NCI-H1436 treated with DMSO at 0.1 percent for 48 hours (cell line): ENCODE measurements at regions not wholly inside any gene's neighbourhood (a gene's known extent, or its start where the extent isn't known, plus 50 kb on each side); places are given as distances from the start of the nearest gene placed in this dataset.
"Not testable (repeated sequence)": the region's sequence is repeated elsewhere in the genome, so short reads cannot be mapped to it uniquely, and the experiment has no call there.

ENCODE experiments used
- DNase-seq: peaks from one replicate; lab custom pipeline; 2025; lab: John Stamatoyannopoulos, UW

DNA sequence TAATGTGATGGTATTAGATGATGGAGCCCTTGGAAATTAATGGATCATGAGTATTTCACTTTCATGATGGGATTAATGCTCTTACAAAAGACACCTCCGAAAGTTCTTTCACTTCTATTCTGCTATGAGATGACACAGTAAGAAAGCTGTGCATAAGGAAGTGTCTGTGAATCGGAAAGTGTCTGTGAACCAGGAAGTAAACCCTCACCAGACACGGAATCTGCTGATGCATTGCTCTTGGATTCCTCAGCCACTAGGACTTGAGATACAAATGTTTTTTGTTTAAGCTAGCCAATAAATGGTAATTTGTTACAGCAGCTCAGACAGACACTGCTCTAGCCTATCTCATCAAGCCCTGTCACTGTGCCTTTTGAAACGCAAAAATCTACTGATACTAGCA, 440.4 kb upstream of the PRR20A start:
- no peak for DNase-seq

DNA sequence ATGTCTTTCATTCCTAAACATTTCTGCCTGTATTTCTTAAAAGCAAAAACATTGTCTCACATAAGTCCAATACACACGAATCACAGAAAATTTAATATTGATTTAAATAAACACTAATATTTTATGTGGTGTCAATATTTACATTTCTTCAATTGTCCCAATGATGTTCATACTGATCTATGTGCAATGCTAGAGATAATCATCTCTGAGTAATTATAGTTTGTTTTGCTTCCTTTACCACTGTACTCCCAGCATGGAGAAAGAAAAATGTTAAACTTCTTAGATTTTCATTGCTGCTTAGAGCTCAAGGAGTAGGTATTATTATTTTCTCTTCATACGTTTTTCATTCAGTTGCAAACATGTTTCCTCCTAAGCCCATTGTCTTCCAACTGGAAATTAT, 434.2 kb upstream of the PRR20A start:
- DNase-seq, result no peak

DNA sequence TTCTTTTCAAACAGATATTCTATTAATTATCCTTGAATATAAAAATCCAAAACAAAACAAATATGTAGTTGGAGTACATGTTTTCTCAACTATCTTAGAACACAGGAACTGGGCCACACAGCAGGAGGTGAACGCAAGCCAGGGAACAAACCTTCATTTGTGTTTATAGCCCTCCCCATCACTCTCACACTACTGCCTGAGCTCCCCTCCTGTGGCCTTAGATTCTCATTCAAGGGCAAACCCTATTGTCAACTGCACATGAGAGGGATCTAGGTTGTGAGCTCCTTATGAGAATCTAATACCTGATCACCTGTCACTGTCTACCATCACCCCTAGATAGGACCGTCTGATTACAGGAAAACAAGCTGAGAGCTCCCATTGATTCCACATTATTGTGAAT, 427.1 kb upstream of the PRR20A start:
- no peak for DNase-seq

DNA sequence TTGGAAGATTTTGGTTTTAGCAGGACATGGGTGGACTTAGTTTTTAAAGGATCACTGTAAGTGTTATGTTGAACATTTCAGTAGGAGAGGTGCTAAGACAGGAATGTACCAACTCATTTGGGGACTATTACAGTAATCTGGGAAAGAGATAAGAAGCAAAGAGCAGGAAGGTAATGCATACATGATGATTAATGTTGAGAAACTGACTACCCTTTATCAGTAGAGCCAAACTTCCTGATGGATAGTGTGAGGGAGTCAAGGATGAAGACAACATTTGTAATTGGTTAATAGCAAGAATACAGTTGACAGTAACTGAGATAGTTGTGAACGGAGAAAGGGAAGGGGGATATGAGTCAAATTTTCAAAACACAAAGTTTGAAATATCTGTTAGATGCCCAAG, 421.9 kb upstream of the PRR20A start:
- no peak for DNase-seq

DNA sequence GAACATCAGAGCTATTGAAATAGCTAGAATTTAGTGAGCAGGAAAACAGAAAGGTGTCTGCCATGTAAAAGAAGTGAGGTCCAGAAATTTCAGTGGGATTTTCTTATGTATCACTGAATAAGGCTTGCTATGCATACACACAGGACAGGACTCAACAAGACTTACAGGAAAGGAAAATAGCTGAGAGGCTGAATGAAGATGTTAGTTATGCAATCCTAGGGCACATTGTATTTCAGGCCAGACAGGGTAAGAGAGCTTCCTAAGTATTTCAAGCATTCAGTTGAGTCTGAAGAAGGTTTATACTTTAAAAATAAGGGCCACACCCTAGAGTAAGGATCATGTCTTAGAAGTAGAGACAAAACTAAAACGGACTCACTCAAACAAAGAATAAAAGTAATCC, 419.9 kb upstream of the PRR20A start:
- DNase-seq, result no peak

DNA sequence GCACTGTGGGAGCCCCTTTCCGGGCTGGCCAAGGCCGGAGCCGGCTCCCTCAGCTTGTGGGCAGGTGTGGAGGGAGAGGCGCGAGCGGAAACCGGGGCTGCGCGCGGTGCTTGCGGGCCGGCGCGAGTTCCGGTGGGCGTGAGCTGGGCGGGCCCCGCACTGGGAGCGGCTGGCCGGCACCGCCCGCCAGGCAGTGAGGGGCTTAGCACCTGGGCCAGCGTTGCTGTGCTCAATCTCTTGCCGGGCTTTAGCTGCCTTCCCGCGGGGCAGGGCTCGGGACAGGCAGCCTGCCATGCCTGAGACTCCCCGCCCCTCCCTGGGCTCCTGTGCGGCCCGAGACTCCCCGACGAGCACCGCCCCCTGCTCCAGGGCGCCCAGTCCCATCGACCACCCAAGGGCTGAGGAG, 405.2 kb upstream of the PRR20A start:
- no peak for DNase-seq

DNA sequence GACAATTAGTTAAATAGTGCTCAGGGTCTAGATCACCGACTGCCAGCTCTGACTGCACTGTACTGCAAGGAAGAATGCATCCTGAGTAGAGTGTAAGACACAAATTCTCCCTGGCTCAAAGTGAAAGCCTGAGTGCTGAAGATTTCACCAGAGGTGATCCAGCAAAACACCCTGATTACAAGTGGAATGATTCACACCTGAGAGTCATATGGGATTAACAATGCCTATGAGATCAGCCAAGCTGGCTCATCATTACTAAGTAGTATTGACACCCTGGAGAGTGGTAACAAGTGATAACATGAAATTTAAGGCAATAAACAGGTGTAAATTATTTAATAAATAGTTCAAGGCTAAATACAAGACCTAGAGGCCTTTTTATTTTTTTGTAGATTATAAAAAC, 403.8 kb upstream of the PRR20A start:
- DNase-seq, result no peak

DNA sequence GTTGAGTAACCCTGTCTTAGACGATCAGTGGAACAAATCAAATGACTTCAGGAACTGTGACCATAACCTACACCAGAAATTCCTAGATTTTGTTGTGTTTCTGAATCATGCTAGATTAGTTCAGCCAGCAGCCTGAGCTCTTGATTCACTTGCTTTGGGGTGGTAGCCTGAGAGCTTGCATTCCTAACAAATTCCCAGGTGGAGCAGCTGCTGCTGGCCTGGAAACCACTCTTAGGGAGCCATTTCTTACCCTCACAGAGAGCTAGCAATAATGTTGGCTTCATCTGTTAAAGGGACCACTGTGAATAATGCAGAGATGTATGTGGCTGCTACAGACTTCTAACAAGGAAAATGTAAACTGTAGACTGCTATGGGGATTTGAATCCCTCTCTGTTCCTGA, 388.1 kb upstream of the PRR20A start:
- DNase-seq, result no peak

DNA sequence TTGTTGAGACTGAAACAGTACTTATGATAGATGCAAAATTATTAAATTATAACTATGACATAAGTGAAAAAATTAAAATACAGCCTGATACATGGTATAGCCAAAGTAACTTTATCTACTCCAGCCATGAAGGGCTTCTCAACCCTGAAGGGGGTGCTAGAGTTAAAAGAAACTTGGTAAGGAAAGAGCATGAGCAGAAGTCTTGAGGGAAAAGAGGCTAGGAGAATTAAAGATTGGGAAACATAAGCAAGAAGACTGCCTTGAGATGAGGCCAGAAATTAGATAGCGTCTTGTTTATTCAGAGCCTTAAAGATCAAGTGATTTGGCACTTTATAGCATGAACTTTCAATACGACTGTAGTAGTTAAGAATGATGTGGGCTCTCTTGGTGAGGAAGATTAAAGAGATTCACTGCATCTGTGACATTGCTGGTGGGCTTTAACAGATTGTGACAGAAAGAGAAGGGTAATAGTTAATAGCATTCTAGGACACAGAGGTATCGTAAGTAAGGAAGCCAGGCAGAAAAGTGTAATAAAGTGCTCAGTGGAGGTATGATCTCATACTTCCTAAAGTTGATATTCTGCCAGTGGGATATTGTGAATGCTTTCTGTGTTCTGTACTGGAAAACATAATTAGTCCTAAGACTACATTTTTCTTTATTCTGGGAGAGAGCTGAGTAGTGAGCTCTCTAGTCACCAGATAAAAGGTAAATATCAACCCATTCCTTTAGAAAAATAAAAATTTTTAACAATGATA, 385.4 kb upstream of the PRR20A start:
- no peak for DNase-seq

DNA sequence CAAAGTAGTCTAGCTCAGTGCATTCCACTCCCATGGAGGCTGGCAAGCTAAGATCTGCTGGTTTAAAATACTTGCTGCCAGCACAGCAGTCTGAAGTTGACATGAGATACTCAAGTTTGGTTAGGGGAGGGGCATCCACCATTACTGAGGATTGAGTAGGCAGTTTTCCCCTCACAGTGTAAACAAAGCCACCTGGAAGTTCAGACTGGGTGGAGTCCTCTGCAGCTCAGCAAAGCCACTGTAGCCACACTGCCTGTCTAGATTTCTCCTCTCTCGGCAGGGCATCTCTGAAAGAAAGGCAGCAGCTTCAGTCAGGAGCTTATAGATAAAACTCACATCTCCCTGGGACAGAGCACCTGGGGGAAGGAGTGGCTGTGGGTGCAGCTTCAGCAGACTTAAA, 377.4 kb upstream of the PRR20A start:
- DNase-seq, result not testable (repeated sequence)

DNA sequence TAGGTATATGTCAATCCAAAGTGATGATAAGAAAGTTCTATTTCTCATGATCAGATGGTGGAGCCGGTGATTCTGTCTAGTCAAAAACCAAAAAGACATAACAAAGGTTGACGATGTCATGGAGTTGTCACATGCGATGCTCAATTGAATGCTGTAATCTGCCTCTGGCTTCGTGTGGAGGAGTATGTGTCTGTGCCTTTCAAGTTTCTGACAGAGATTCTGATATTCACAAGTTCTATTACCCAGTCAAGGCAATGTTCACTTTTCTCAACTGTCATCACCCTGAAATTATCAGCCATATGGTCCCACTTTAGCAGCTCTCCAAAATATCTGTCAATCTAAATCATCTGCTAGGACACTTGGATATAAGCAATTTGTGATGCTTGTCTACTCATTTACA, 367.6 kb upstream of the PRR20A start:
- no peak for DNase-seq

DNA sequence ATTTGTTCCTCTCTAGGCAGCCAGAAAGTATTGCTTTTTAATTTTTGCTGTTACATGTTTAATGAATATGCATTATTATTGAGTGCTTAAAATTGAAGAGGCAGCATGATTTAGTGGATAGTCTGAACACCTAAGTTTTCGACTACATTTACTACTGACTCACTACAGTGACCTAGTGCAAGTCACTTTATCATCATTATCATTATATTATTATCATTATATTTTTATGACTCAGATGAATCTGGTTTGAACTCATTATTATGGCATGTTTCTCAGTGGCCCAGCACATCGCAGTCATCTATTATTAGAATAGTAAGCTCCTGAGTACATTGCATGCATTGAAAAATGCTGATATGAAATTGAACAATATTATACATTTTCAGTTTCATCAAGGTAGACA, 351.2 kb upstream of the PRR20A start:
- no peak for DNase-seq

DNA sequence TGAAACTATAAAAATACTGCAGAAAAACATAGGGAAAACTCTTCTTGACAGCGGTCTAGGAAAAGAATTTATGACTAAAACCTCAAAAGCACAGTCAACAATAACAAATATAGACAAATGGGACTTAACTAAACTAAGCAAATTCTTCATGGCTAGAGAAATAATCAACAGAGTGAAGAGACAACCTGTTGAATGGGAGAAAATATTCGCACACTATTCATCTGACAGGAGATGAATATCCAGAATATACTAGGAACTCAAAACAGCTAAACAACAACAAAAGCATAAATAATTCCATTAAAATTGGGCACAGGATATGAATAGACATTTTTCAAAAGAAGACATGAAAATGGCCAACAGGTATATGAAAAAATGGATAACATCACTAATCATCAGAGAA, 303.6 kb upstream of the PRR20A start:
- no peak for DNase-seq

DNA sequence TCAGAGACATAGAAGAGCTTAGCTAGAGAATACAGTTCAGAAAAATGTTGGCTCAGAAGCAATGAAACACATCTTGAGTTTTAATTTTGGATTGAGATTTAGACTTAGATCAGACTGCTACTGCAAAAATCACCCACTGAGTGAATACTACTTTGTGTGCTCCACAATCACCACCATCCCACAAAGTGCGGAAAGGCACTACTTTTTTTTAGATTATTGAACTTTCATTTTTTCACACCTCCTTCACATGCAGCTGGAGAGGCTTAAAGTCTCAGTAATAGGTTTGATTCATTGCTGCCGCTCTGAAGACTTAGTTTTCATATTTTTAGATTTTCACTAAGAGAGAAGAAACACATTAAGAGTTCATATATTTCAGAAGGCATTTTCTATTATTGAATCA, 289.9 kb upstream of the PRR20A start:
- no peak for DNase-seq

DNA sequence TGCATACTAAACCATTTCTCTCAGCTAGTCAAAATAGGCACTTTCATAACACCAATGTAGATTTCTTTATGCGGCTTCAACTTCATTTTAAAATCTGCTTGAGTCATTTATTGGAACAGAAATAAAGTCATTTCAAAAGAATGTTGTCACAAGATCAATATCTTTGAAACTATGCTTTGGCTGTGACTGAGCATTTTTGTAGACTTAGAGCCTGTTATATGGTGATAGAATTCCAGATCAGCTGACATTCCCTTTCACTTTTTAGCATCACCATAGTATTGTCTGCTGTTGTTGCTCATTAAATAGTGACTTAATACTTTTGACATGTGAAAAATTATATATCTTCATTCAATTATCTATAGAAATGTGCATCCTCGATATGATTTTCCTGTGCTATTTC, 279.2 kb upstream of the PRR20A start:
- no peak for DNase-seq

DNA sequence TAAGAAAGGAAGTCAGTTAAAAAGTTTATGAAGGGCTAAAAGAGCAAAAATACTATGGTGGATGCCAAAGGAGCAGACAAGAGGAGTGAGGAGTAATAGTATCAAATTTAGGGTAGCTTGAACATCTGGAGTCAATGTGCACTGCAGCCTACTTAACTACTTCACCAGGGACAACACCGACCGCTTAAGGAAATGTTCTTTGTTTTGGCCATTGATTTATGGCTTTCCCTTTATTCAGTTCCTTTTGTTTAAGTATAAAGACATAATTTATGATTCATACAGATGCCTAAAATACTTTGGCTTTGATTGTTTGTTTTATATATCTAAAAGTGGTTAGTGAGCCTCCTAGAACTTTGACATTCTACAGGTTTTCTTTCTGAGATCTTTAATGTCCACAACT, 276.3 kb upstream of the PRR20A start:
- DNase-seq, result no peak

DNA sequence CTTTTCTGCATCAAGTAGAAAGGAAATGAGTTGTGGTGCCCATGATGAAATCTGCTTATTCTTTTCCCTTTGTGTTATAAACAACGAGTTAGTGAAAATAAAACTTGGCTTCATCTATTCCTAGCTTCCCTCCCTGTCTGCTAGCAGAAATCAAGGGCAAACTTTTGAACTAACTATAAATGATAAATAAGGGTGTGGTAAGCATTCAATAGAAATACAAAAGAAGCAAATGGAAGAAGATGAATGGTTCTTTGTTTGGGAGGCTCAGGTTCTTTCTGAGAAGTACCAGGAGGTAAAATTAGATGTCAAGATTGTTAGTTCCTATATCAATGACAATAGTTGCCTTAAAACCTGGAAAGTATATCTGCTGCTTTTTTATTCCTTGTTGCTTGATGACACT, 275.3 kb upstream of the PRR20A start:
- no peak for DNase-seq

DNA sequence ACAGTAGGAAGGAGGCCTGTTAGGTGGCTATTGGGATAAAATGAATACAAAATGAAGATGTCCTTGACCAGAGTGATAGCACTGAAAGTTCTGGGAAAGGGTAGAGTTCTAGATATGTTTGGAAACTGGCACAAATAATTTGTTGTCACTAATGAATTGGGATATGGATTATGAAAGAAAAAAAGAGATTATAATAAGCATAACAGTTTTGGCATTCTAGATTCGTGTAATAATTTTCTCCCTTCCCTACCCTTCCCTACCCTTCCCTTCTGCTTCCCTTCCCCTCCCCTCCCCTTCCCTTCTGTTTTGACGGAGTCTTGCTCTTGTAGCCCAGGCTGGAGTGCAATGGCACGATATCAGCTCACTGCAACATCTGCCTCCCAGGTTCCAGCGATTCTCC, 271.0 kb upstream of the PRR20A start:
- DNase-seq, result no peak

DNA sequence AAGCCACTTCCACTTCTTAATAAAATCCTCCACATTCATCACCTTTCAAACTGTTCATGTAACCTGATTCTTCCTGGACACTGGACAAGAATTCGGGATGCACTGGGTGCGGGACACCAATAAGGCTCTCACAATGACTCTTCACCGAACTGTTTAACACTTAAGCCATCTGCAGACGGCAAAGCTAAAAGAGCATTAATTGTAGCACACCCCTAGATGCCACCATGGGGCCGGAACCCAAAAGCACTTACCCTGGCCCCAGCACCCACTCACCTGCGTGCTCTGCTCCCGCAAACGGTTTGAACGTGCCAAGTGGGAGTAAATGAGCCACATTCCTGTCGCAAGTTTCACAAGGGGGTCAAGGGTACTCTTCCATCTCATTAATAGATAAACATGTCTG, 254.3 kb upstream of the PRR20A start:
- DNase-seq, result no peak

DNA sequence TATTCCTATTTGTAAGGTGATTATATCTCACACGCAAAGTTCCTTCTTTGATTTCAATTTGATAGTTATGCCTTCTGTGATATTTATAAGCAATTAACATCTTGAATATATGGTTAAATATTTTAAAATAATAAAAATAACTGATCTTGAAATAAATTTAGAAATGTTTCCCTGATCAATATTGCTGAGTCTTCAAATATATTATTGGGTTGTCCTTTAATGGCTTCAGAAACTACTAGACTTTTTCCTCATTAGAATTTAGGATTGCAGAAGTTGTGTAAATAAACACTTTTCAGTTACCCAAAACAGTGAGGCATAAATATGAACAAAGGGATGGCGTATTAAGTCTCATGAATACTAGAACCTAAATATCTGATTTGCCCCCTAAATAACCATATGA, 252.3 kb upstream of the PRR20A start:
- DNase-seq, result no peak

DNA sequence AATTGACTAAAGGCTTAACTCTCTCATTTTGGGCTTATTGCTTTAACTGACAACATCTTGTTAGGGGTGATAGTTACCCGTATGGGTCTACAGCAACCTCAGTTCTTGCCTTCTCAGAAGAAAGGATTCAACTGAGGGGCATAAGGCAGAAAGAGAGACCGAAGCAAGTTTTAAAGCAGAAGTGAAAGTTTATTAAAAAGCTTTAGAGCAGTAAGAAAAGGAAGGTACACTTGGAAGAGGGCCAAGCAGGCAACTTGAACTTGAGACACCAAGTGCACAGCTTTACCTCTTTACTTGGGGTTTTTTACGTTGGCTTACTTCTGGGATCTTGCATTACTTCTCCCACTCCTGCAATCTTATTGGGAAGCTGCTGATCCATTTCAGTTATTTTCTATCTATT, 246.9 kb upstream of the PRR20A start:
- DNase-seq, result no peak

DNA sequence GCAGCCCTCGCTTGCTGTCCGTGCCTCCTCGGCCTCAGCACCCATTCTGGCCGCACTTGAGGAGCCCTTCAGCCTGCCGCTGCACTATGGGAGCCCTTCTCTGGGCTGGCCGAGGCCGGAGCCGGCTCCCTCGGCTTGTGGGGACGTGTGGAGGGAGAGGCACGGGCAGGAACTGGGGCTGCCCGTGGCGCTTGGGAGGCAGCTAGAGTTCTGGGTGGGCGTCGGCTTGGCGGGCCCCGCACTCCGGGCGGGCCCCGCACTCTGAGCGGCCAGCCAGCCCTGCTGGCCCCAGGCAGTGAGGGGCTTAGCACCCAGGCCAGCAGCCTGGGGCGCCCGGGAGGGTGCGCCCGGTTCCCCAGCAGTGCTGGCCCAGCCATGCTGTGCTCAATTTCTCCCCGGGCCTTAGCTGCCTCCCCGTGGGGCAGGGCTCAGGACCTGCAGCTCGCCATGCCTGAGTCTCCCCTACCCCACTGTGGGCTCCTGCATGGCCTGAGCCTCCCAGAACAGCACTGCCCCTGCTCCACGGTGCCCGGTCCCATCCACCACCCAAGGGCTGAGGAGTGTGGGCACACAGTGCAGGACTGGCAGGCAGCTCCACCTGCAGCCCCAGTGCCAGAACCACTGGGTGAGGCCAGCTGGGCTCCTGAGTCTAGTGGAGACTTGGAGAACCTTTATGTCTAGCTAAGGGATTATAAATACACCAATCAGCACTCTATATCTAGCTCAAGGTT, 240.0 kb upstream of the PRR20A start:
- DNase-seq, result no peak

DNA sequence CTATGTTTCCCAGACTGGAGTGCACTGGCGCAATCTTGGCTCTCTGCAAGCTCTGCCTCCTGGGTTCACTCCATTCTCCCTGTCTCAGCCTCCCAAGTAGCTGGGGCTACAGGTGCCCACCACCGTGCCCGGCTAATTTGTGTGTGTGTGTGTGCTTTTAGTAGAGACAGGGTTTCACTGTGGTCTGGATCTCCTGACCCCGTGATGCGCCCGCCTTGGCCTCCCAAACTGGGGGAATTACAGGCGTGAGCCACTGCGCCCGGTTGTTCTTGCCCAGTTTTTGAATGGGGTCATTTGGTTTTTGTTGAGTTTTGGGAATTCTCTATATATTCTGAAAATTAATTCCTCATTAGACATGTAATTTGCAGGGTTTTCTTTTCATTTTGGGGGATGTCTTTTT, 238.4 kb upstream of the PRR20A start:
- DNase-seq, result no peak

DNA sequence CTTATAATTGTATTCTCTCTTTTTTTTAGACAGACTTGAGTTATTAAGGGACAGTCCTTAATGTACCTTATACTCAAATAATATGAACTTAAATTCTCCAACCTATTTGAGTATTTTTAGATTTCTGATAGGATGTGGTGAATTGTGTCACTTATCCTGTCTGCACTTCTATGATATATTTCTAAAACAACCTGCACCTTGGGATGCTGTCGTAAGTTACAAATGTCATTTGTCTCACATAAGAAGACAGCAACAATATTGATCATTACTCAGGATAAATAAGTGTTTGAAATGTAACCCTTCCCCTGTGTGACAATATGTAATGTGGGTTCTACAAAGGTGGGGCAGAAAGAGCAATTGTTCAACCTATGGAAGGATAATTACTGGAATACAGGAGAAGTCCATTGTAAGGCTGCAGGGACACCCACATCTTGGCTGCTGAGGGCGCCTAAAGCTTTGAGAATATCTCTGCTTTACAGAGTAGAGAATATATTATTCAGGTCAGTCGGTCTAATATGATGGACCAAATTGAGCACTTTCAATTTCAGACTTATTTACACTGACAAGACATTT, 236.9 kb upstream of the PRR20A start:
- DNase-seq, result no peak
